ENCODE measurements at regions not wholly inside any gene's neighbourhood (a gene's known extent, or its start where the extent isn't known, plus 50 kb on each side); places are given as distances from the start of the nearest gene placed in this dataset.

DNA sequence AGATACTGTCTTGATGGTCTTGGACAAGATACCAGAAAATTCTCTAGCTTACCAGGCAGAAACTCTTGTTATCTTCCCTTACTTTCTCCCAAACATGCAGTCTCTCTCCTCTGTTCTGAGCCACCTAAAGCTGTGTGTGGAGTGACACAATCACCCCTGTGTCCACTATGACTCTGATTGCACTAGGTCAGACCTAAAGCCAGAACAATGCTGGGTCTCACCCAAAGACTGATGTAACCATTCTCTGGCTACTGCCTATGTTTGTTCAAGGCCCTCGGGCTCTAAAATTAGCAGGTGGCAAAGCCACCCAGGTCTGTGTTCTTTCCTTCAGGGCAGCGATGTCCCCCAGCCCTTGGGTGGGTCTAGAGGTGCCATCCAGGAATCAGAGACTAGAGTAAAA, 200.5 kb downstream of the KCNA4 start:
- TF ChIP-seq ZNF274 (IDR thresholded peaks at IDR 0.05; ENCODE audit: low read depth, low read length), result no peak
- TF ChIP-seq YY1 (IDR thresholded peaks at IDR 0.05; ENCODE audit: insufficient read depth, insufficient read length), result no peak
- no peak for TF ChIP-seq SUZ12 (IDR thresholded peaks at IDR 0.05; ENCODE audit: extremely low read depth, insufficient read depth, insufficient read length)

Measured in NT2/D1 (cell line).